ENCODE measurements at regions not wholly inside any gene's neighbourhood (a gene's known extent, or its start where the extent isn't known, plus 50 kb on each side); places are given as distances from the start of the nearest gene placed in this dataset.

DNA sequence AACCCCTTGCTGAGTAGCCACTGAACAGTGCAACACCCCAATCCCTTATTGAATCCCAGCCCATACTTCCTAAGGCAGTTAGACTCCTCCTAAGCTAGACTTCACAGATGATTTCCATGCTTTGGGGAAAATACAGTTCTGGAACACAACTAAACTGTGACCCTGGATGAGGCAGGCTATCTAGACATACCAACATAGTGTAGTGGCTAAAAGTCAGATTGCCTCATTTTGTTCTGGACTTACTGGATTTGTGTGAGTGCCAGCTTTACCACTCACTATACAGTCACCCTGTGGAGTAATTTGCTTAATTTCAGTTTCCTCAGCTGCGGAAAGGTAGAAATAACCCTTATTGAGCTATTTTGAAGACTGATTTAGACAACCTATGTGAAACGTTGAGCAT lies 203.1 kb downstream of the ASCL1 start:
- DNase-seq, result no peak
- WGBS, 3 donors, result 80 to 83% (median 82%) methylated on average over 2 of the region's 2 CpGs

DNA sequence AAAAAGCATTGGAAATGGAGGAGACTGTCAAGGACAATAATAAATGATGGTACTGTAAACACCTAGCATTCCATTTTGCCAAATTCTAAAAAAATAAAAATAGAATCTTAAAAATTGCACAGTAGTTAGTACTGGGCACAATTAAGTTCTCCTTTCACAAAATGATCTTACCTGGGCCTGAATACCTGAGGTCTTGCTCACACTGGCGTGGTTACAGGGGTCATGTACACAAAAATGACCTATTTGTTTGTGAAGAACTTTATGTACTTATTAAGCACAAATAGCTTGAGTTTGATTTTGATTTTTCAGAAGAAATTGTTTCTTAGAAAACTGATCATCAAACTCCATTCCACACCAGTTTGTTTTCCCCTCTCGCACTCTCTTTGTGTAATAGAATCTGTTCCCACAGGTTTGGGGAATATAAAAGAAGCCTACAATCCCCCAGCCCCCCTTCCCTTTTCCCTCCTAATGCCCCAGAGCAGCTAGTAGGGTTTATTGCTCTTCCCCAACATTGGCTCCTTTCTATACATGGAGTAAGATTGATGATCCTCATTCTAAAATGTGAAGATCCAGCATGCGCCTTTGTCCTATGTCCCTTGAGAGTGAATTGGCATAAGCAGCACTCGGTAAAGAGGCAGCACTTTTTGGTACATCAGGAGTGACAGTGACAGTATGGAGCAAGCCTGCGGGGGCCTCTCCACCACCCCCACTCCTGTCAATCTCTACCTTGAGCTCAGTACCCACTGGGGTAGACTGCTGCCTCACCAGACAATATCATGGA lies 204.3 kb downstream of the ASCL1 start:
- no peaks in the 10 kb centered on the region for H3K9me3 ChIP-seq (ENCODE audit: control insufficient read depth in 2 of 2, insufficient read depth in 1 of 2, low read depth in 1 of 2, low read length in 1 of 2)
- H3K4me3 ChIP-seq (ENCODE audit: low read depth in 1 of 3, low read length in 3 of 3), result no peak overlapping the region
- 63 to 72% (median 71%) methylated on average over 5 of the region's 5 CpGs for WGBS, 3 donors
- no peaks in the 10 kb centered on the region for H3K4me1 ChIP-seq (ENCODE audit: control insufficient read depth in 3 of 3, insufficient read depth in 2 of 3, low read depth in 1 of 3, low read length in 2 of 3)
- FAIRE-seq, result no peak
- H3K36me3 ChIP-seq (ENCODE audit: control insufficient read depth in 3 of 3, insufficient read depth in 2 of 3, low read depth in 1 of 3, low read length in 3 of 3), result no peaks in the 10 kb centered on the region
- H3K27ac ChIP-seq (ENCODE audit: low read depth in 1 of 3, low read length in 2 of 3), result no peak overlapping the region
- no peak for DNase-seq
- no peaks in the 10 kb centered on the region for H3K27me3 ChIP-seq (ENCODE audit: control insufficient read depth in 3 of 3, insufficient read depth in 3 of 3, low read length in 3 of 3)

More for the DNA sequence above, 203.1 kb downstream of the ASCL1 start:
- no peaks in the 10 kb centered on the region for H3K4me1 ChIP-seq (ENCODE audit: control insufficient read depth in 3 of 3, insufficient read depth in 2 of 3, low read depth in 1 of 3, low read length in 2 of 3)
- FAIRE-seq, result no peak
- H3K27me3 ChIP-seq (ENCODE audit: control insufficient read depth in 3 of 3, insufficient read depth in 3 of 3, low read length in 3 of 3), result no peaks in the 10 kb centered on the region
- H3K9me3 ChIP-seq (ENCODE audit: control insufficient read depth in 2 of 2, insufficient read depth in 1 of 2, low read depth in 1 of 2, low read length in 1 of 2), result no peaks in the 10 kb centered on the region
- H3K36me3 ChIP-seq (ENCODE audit: control insufficient read depth in 3 of 3, insufficient read depth in 2 of 3, low read depth in 1 of 3, low read length in 3 of 3), result no peaks in the 10 kb centered on the region
- H3K27ac ChIP-seq (ENCODE audit: low read depth in 1 of 3, low read length in 2 of 3), result no peak overlapping the region
- H3K4me3 ChIP-seq (ENCODE audit: low read depth in 1 of 3, low read length in 3 of 3), result no peak overlapping the region

DNA sequence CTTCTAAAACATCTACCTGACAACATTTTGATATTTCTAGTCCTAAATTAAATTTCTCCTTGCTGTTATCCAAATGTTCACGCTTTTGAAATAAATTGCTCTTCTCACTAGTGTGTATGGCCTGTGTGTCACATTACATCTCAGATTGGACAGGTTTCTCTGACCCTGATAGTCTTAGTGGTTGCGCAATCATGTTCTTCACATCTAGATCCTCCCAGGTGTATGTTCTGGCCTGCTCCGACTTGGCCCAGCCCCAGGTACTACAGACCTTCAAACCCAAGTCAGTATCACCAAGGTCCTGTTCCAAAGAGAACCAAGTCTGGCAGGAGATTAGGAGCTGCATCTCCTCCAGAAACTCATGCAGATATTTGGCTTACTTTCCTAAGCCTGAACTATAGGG lies 209.5 kb downstream of the ASCL1 start:
- no peaks in the 10 kb centered on the region for H3K4me1 ChIP-seq (ENCODE audit: control insufficient read depth in 3 of 3, insufficient read depth in 2 of 3, low read depth in 1 of 3, low read length in 2 of 3)
- FAIRE-seq (no peak), DNase-seq (peak in 1 of 2 donors; percentile 8)
- H3K36me3 ChIP-seq (ENCODE audit: control insufficient read depth in 3 of 3, insufficient read depth in 2 of 3, low read depth in 1 of 3, low read length in 3 of 3), result no peaks in the 10 kb centered on the region
- no peaks in the 10 kb centered on the region for H3K27me3 ChIP-seq (ENCODE audit: control insufficient read depth in 3 of 3, insufficient read depth in 3 of 3, low read length in 3 of 3)
- H3K4me3 ChIP-seq (ENCODE audit: low read depth in 1 of 3, low read length in 3 of 3), result no peak overlapping the region
- WGBS, 3 donors, result 84 to 88% (median 85%) methylated on average over 3 of the region's 3 CpGs
- H3K9me3 ChIP-seq (ENCODE audit: control insufficient read depth in 2 of 2, insufficient read depth in 1 of 2, low read depth in 1 of 2, low read length in 1 of 2), result no peaks in the 10 kb centered on the region
- H3K27ac ChIP-seq (ENCODE audit: low read depth in 1 of 3, low read length in 2 of 3), result no peak overlapping the region

DNA sequence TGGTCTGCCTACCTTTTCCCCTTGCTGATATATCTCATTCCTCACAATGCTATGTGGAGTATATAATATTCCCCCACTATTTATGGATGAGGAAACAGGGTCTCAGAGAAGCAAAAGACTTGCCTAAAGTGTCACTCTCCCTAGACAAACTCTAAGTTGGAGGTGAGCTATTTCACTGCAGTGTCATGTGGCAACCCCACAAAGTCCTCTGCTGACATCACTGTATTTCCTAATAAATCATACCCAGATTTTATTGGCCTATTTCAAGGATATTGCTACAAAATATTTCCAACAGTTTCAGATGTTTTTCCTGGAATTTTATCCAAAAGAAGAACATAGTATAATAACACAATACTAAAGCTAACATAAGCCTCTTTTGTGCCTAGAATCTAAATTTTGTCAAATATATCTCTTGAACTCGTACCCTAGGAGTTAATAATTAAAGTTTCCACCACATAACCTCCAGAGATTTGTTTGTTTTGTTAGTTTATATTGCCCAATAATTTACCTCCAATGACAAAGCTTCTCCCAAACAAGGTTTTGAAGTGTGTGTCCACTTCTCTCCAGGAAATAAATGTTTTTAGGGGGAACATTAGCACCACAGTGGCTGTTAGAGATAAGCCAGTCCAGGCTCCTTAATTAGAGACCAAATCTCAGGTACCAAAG lies 215.1 kb downstream of the ASCL1 start:
- H3K4me1 ChIP-seq (ENCODE audit: control insufficient read depth in 3 of 3, insufficient read depth in 2 of 3, low read depth in 1 of 3, low read length in 2 of 3), result no peaks in the 10 kb centered on the region
- H3K27ac ChIP-seq (ENCODE audit: low read depth in 1 of 3, low read length in 2 of 3), result no peak overlapping the region
- H3K4me3 ChIP-seq (ENCODE audit: low read depth in 1 of 3, low read length in 3 of 3), result no peak overlapping the region
- no peaks in the 10 kb centered on the region for H3K9me3 ChIP-seq (ENCODE audit: control insufficient read depth in 2 of 2, insufficient read depth in 1 of 2, low read depth in 1 of 2, low read length in 1 of 2)
- no peaks in the 10 kb centered on the region for H3K27me3 ChIP-seq (ENCODE audit: control insufficient read depth in 3 of 3, insufficient read depth in 3 of 3, low read length in 3 of 3)
- DNase-seq (no peak), FAIRE-seq (no peak)
- WGBS, 3 donors, result 3 to 9% (median 4%) methylated on average over 1 of the region's 1 CpG
- H3K36me3 ChIP-seq (ENCODE audit: control insufficient read depth in 3 of 3, insufficient read depth in 2 of 3, low read depth in 1 of 3, low read length in 3 of 3), result no peaks in the 10 kb centered on the region

DNA sequence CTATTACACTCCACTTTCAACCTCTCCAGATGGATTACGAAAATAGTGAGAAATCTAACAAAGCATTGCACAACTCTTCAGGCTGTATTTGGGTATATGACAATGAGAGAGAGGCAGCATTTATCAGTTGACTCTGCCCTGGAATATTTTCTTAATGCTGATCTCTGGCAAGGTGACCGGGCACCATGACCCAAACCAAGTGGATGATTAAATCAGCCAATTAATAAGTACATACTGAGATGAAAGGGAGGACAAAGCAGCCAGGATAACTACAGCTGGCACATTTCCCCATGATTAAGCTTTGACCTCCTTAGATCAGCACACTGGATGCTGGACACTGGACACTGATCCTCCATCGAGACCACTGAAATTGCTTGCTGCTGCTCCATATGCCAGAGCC lies 218.2 kb downstream of the ASCL1 start:
- Histone ChIP-seq H3K27me3 (ENCODE audit: control insufficient read depth in 3 of 3, insufficient read depth in 3 of 3, low read length in 3 of 3) (no peaks in the 10 kb centered on the region), H3K4me1 (ENCODE audit: control insufficient read depth in 3 of 3, insufficient read depth in 2 of 3, low read depth in 1 of 3, low read length in 2 of 3) (no peaks in the 10 kb centered on the region), H3K9me3 (ENCODE audit: control insufficient read depth in 2 of 2, insufficient read depth in 1 of 2, low read depth in 1 of 2, low read length in 1 of 2) (no peaks in the 10 kb centered on the region), H3K36me3 (ENCODE audit: control insufficient read depth in 3 of 3, insufficient read depth in 2 of 3, low read depth in 1 of 3, low read length in 3 of 3) (no peaks in the 10 kb centered on the region), H3K4me3 (ENCODE audit: low read depth in 1 of 3, low read length in 3 of 3) (no peak overlapping the region), H3K27ac (ENCODE audit: low read depth in 1 of 3, low read length in 2 of 3) (no peak overlapping the region)
- FAIRE-seq (no peak), DNase-seq (no peak)
- WGBS, 3 donors, result 83 to 86% (median 84%) methylated on average over 3 of the region's 3 CpGs

DNA sequence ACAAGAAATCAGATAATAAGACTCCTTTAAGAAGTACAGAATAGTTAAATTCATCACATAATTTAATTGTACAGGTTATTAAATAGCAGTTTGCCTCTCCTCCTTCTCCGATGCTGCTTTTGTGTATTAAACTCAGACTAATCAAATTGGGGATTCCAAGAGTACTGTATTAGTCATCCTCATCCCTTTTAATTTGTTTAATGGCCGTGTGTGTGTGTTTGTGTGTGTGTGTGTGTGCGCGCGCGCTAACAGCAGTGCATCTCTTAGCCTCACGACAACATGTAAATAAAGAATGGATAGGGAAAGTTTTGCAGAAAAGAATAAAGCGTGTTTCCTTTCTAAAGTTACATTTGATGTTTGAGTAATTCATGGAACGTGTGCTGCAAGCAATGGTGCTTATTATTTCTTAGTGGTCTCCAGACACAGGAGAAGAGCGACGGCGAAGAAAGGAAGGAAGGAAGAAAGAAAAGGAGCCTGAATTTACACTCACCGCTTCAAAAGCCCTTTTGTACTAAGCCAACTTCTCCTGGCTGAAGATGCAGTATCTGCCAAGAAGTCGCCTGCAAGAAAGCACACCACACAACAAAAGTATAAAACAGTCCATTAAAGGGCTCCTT lies 220.3 kb downstream of the ASCL1 start:
- H3K36me3 ChIP-seq (ENCODE audit: control insufficient read depth in 3 of 3, insufficient read depth in 2 of 3, low read depth in 1 of 3, low read length in 3 of 3), result no peaks in the 10 kb centered on the region
- WGBS, 3 donors, result 75 to 84% (median 81%) methylated on average over 14 of the region's 14 CpGs
- no peak for DNase-seq
- H3K4me3 ChIP-seq (ENCODE audit: low read depth in 1 of 3, low read length in 3 of 3), result no peak overlapping the region
- H3K4me1 ChIP-seq (ENCODE audit: control insufficient read depth in 3 of 3, insufficient read depth in 2 of 3, low read depth in 1 of 3, low read length in 2 of 3), result no peaks in the 10 kb centered on the region
- H3K27me3 ChIP-seq (ENCODE audit: control insufficient read depth in 3 of 3, insufficient read depth in 3 of 3, low read length in 3 of 3), result no peaks in the 10 kb centered on the region
- H3K9me3 ChIP-seq (ENCODE audit: control insufficient read depth in 2 of 2, insufficient read depth in 1 of 2, low read depth in 1 of 2, low read length in 1 of 2), result no peaks in the 10 kb centered on the region
- no peak for FAIRE-seq
- H3K27ac ChIP-seq (ENCODE audit: low read depth in 1 of 3, low read length in 2 of 3), result no peak overlapping the region

DNA sequence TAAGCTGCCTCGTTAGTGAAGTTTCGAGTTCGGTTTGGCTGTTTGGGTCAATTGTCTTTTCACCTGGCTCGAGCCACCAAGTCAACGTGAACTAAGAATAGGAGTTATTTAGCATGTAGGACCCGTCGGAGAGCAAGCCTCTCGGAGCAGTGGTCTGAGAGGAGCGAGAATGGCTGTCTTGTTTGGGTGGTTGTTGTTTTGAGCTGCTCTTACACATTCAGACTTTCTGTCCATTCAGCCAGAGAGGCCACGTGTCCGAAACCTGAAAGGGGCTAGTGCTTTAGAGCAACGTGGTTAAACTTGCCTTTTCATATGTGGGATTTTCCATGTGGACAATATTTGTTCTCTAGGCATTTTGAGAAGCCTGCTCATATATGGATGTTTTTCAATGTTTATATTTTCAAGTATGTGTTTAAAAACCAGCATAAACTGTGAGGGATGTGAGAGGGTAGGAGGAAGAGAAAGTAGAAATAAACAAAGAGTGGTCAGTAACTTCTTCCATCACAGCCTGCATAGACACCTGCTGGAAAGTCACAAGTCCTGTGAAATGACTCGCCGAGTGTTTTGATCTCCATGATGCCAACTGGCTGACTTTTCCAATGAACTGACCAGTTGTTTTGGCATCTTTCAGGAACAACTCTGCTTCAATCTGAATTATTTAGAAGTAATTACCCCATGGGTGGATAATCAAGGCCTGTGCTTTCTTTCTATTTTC lies 221.0 kb downstream of the ASCL1 start:
- no peak for FAIRE-seq

DNA sequence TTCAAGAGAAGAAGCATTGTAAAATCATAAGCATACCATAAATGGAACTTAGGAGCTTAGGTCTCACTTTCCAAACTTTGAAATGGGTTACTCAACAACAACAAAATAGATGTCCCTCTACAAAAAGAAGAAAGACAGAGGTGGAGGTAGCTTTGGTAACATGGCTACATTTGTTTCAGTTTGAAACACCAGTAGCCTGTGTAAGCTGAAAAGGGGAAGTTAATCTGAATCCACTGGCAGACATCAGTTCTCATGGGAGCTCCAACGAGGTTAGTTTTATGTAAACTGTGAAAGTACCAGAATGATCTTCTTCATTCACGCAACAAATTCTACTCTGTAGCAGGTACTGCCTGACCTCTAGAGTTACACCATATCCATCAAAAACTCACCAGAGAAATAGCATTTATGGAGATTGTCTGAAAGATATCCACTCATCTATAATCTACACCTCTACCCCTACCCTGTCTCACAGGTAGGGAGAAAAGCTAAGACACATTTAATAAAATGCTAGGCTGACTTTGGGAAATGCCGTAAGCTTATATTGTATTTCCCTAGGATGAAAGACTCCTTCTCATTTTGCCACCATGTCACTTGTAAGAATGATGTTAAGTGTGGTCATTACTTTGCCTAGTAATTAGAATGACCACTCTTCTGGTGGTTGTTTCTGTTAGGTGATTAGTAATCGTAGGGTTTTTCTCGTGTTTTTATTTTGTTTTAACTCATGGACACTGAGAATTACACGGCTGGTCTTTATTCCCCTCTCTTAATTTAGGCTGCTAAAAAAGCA lies 224.1 kb downstream of the ASCL1 start:
- WGBS, 3 donors, result 74 to 81% (median 74%) methylated on average over 6 of the region's 6 CpGs
- Histone ChIP-seq H3K4me3 (ENCODE audit: low read depth in 1 of 3, low read length in 3 of 3) (no peak overlapping the region), H3K4me1 (ENCODE audit: control insufficient read depth in 3 of 3, insufficient read depth in 2 of 3, low read depth in 1 of 3, low read length in 2 of 3) (no peaks in the 10 kb centered on the region), H3K9me3 (ENCODE audit: control insufficient read depth in 2 of 2, insufficient read depth in 1 of 2, low read depth in 1 of 2, low read length in 1 of 2) (no peaks in the 10 kb centered on the region), H3K27me3 (ENCODE audit: control insufficient read depth in 3 of 3, insufficient read depth in 3 of 3, low read length in 3 of 3) (no peaks in the 10 kb centered on the region), H3K36me3 (ENCODE audit: control insufficient read depth in 3 of 3, insufficient read depth in 2 of 3, low read depth in 1 of 3, low read length in 3 of 3) (no peaks in the 10 kb centered on the region), H3K27ac (ENCODE audit: low read depth in 1 of 3, low read length in 2 of 3) (no peak overlapping the region)
- DNase-seq (no peak), FAIRE-seq (no peak)

More for the DNA sequence above, 221.0 kb downstream of the ASCL1 start:
- Histone ChIP-seq H3K36me3 (ENCODE audit: control insufficient read depth in 3 of 3, insufficient read depth in 2 of 3, low read depth in 1 of 3, low read length in 3 of 3) (no peaks in the 10 kb centered on the region), H3K27ac (ENCODE audit: low read depth in 1 of 3, low read length in 2 of 3) (no peak overlapping the region), H3K4me1 (ENCODE audit: control insufficient read depth in 3 of 3, insufficient read depth in 2 of 3, low read depth in 1 of 3, low read length in 2 of 3) (no peaks in the 10 kb centered on the region), H3K4me3 (ENCODE audit: low read depth in 1 of 3, low read length in 3 of 3) (no peak overlapping the region), H3K27me3 (ENCODE audit: control insufficient read depth in 3 of 3, insufficient read depth in 3 of 3, low read length in 3 of 3) (no peaks in the 10 kb centered on the region), H3K9me3 (ENCODE audit: control insufficient read depth in 2 of 2, insufficient read depth in 1 of 2, low read depth in 1 of 2, low read length in 1 of 2) (no peaks in the 10 kb centered on the region)
- no peak for DNase-seq
- 77 to 83% (median 82%) methylated on average over 14 of the region's 14 CpGs for WGBS, 3 donors

All from small intestine (tissue), 7 donors.